ENCODE measurements at regions not wholly inside any gene's neighbourhood (a gene's known extent, or its start where the extent isn't known, plus 50 kb on each side); places are given as distances from the start of the nearest gene placed in this dataset.

GRCh38 chr1:174072581-174072980, 50.4 kb upstream of the RC3H1 start:
- H3K79me2 ChIP-seq (ENCODE audit: insufficient read depth, low read length) = no peaks in the 10 kb centered on the region
- H3K4me3 ChIP-seq (ENCODE audit: low read depth, low read length, poor library complexity, severe bottlenecking) = no peak overlapping the region
- no peaks in the 10 kb centered on the region for H3K36me3 ChIP-seq (ENCODE audit: insufficient read depth, low read length)
- no peaks in the 10 kb centered on the region for H3F3A ChIP-seq (ENCODE audit: insufficient read depth, low read length)
- no peaks in the 10 kb centered on the region for H3K9me2 ChIP-seq (ENCODE audit: low read depth, low read length)
- H3K9me3 ChIP-seq (ENCODE audit: low read length) = no peaks in the 10 kb centered on the region
- H3K27ac ChIP-seq (ENCODE audit: low read depth, low read length, poor library complexity, severe bottlenecking) = no peak overlapping the region
- no peak for TF ChIP-seq EZH2 (IDR thresholded peaks at IDR 0.05; ENCODE audit: borderline replicate concordance, low read length)
- no peak for TF ChIP-seq CTCF (IDR thresholded peaks at IDR 0.05; ENCODE audit: low read length)
- H3K4me2 ChIP-seq (ENCODE audit: low read length) = no peak overlapping the region
- H3K9ac ChIP-seq (ENCODE audit: low read length) = no peak overlapping the region
- no peaks in the 10 kb centered on the region for H4K20me1 ChIP-seq (ENCODE audit: insufficient read depth, low read length)
- no peaks in the 10 kb centered on the region for H3K27me3 ChIP-seq (ENCODE audit: insufficient read depth, low read length)
- no peaks in the 10 kb centered on the region for H3K4me1 ChIP-seq (ENCODE audit: insufficient read depth, low read length, severe bottlenecking)
- no peak overlapping the region for H2AFZ ChIP-seq (ENCODE audit: low read length)
